Peyer's patch (tissue), 4 donors: ENCODE measurements at regions not wholly inside any gene's neighbourhood (a gene's known extent, or its start where the extent isn't known, plus 50 kb on each side); places are given as distances from the start of the nearest gene placed in this dataset.

Experiments used
- CTCF ChIP-seq, 6 experiments: fragments of 450-650 bp in 4 of 6; fragments of 200-600 bp in 2 of 6; sonication (generic) in 1 of 6; IDR thresholded peaks; one replicate each; pipeline ENCODE4 v1.5.1; 2017 to 2019; ENCODE audit warnings: antibody characterized with exemption in 6 of 6, mild to moderate bottlenecking in 3 of 6, moderate library complexity in 1 of 6
- POLR2A ChIP-seq, 2 donors: fragments of 450-650 bp; IDR thresholded peaks; one replicate each; pipeline ENCODE4 v1.5.1; 2017; ENCODE audit warnings: antibody characterized with exemption in 2 of 2, mild to moderate bottlenecking in 2 of 2, moderate library complexity in 2 of 2

GRCh38 chr14:76264384-76264783 lies 111.6 kb upstream of the ESRRB start:
- TF ChIP-seq POLR2A (IDR thresholded peaks at IDR 0.05) = no peak
- no peak for TF ChIP-seq CTCF (IDR thresholded peaks at IDR 0.05)
